GM10266 (cell line): ENCODE measurements at regions not wholly inside any gene's neighbourhood (a gene's known extent, or its start where the extent isn't known, plus 50 kb on each side); places are given as distances from the start of the nearest gene placed in this dataset.

Source experiments
- DNase-seq: peaks from one replicate; pipeline ENCODE4 v3.0.0; 2012; ENCODE audit errors: extremely low spot score
- TF ChIP-seq, protein P1 (sequence below): IDR thresholded peaks from 2 replicates; pipeline ENCODE4 v1.5.1; 2012; ENCODE audit warnings: mild to moderate bottlenecking, low read depth; ENCODE audit not compliant: control insufficient read depth, insufficient read depth; ENCODE audit errors: missing control alignments

DNA sequence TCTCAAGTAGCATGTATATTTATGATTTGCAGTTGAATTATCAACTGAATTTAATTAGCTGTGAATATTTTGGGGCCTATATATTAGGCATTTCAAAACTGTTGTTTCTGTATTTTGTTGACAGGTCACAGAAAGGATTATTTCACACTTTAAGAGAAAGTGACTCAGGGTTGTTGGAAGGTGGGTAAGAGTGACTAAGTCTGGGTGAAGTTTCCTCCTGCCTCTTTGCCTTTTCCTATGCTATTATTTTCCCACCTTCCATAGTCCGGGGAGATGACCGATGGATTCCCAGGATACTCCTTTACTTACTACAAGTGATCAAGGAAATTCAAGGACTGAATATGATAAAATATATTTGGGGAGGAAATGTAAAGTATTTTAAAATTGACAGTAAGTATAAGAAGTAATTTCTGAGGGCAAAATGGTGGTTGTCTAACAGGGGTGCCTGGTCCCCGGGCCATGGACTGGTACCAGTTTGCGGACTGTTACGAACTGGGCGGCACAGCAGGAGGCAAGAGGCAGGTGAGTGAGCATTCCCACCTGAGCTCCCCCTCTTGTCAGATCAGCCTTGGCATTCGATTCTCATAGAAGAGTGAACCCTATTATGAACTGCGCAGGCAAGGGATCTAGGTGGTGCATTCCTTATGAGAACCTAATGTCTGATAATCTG lies 175.5 kb upstream of the GPRIN3 start:
- no peak for DNase-seq
- TF ChIP-seq, protein P1, sequence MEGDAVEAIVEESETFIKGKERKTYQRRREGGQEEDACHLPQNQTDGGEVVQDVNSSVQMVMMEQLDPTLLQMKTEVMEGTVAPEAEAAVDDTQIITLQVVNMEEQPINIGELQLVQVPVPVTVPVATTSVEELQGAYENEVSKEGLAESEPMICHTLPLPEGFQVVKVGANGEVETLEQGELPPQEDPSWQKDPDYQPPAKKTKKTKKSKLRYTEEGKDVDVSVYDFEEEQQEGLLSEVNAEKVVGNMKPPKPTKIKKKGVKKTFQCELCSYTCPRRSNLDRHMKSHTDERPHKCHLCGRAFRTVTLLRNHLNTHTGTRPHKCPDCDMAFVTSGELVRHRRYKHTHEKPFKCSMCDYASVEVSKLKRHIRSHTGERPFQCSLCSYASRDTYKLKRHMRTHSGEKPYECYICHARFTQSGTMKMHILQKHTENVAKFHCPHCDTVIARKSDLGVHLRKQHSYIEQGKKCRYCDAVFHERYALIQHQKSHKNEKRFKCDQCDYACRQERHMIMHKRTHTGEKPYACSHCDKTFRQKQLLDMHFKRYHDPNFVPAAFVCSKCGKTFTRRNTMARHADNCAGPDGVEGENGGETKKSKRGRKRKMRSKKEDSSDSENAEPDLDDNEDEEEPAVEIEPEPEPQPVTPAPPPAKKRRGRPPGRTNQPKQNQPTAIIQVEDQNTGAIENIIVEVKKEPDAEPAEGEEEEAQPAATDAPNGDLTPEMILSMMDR = no peak

DNA sequence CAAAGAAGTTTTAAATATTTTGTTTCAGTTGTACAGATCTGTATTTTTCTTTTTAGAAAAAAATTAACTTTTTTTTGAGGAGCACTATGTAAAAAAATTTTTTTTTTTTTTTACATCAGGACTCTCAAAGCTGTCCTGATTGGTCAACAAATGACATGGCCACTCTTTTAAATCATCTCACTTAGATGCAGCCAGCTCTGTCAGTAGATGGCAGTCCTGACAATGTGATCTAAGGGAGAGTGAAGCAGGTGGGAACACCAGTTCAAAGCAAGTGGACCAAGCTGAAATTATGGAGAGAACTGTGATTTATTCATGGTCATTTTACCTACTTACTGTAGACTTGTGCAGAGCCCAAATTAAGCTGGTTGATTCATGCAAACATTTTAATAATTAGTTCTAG lies 174.7 kb upstream of the GPRIN3 start:
- DNase-seq = peak; percentile 38
- TF ChIP-seq, protein P1 = peak; percentile 49

DNA sequence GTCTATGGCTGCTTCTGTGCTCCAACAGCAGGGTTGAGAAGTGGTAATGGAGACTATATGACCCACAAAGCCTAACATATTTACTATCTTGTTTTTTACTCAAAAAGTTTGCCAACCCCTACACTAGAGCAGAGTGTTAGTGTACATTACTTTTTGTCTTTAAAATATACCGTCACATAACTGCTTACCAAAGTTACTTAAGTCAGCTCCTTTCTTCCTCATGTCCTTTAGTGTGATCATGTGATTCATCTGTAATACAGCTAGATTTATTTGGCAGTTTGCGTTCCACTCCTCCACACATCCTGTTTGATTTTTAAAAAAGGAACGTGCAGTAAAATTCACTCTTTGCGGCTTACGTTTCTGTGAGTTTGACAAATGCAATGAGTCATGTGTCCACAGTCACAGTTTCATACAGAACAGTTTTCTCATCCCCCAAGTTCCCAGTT lies 162.4 kb upstream of the GPRIN3 start:
- DNase-seq = peak; percentile 12
- TF ChIP-seq, protein P1 = no peak

DNA sequence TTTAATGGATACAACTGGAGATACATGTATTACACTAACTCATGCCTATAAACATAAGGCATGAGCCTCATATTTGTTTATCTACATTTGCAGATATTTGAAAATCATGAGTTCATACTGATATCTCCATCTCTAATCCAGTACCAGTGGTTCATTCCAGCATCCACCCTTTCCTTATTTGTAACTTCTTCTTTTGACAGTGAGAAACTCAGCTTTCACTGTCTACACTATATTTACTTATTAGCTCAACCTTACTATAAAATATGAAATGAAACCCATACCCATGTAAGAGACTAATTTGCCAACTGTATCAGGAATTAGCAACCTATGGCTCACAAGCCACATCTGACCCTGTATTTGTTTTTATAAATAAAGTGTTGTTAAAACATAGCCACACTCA lies 161.9 kb upstream of the GPRIN3 start:
- TF ChIP-seq, protein P1 = no peak
- DNase-seq = no peak

DNA sequence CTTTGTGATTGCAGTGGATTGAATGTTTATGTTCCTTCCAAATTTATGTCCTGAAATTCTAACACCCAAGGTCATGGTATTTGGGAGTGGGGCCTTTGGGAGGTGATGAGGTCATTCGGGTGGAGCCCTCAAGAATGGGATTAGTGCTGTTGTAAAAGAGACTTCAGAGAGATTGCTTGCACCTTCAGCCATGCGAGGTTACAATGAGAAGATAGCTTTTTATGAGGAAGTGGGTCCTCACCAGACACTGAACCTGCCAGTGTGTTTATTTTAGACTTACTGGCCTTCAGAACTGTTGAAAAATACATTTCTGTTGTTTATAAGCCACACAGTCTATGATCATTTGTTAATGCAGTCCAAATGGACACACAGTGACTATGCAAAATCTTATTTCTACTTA lies 161.0 kb upstream of the GPRIN3 start:
- TF ChIP-seq, protein P1 = no peak
- DNase-seq = no peak

DNA sequence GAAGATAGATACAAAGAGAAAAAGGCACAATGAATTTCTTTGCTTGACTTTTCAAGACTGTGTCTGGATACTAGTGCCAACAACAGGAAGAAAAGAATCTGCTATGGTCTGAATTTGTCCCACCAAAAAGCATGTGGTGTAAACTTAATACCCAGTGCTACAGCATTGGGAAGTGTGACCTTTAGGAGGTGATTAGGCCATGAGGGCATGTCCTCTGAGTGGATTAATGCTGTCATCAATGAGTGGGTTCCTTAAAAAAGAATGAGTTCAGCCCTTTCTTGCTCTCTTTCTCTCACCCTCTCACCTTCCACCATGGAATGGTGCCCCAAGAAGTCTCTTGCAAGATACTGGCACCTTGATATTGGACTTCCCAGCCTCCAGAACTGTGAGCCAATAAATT lies 155.7 kb upstream of the GPRIN3 start:
- no peak for DNase-seq
- TF ChIP-seq, protein P1 = no peak

DNA sequence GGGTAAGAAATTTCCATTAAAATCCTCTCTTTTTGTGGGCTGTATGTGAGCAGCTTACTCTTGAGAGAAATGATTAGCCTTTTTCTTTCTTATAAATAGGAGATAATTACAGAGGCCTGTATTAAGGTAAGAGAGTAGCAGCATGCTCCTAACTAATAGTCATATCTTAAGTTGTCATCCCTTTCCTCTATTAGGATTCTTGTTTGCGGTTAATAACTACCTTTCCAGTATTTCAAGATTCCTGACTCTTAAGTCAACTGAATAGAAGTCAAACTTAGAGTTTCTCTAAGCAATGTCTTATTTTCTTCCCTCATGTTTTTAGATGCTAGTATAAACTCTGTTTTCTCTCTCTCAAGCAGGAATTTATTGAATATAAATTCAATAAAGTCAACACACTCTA lies 139.9 kb upstream of the GPRIN3 start:
- no peak for DNase-seq
- TF ChIP-seq, protein P1 = no peak
